Kidney (tissue), 13 donors: ENCODE measurements at regions not wholly inside any gene's neighbourhood (a gene's known extent, or its start where the extent isn't known, plus 50 kb on each side); places are given as distances from the start of the nearest gene placed in this dataset.

Source experiments
- DNase-seq, 5 donors: peaks; one replicate each; pipeline ENCODE4 v3.0.0-alpha.2; 2013 to 2020
- FAIRE-seq: peaks from 2 replicates; lab custom pipeline; 2012; peaks lifted over from hg19 to GRCh38; lab: Jason Lieb, UNC
- H3K27ac ChIP-seq, 2 donors: one replicate each; pipeline ENCODE4 v1.7.0; 2013; ENCODE audit warnings: low read depth in 2 of 2, low read length in 2 of 2, inconsistent platforms in 1 of 2
- H3K27me3 ChIP-seq: one replicate; pipeline ENCODE4 v1.7.1; 2013; ENCODE audit warnings: low read length, inconsistent platforms; ENCODE audit not compliant: control insufficient read depth, insufficient read depth
- H3K36me3 ChIP-seq, 3 donors: one replicate each; pipeline versions ENCODE4 v1.7.0 to v1.7.1; 2013; ENCODE audit warnings: low read length in 3 of 3, control low read depth in 1 of 3, inconsistent platforms in 1 of 3; ENCODE audit not compliant: insufficient read depth in 3 of 3, control insufficient read depth in 2 of 3
- H3K4me1 ChIP-seq, 3 donors: one replicate each; pipeline versions ENCODE4 v1.7.0 to v1.7.1; 2013; ENCODE audit warnings: low read length in 3 of 3, inconsistent platforms in 1 of 3, low read depth in 1 of 3; ENCODE audit not compliant: control insufficient read depth in 2 of 3, insufficient read depth in 2 of 3
- H3K4me3 ChIP-seq, 3 donors: one replicate each; pipeline versions ENCODE4 v1.7.0 to v1.8.1; 2013; ENCODE audit warnings: low read length in 3 of 3, control low read depth in 1 of 3, inconsistent platforms in 1 of 3
- H3K9ac ChIP-seq, 3 donors: one replicate each; pipeline versions ENCODE4 v1.7.0 to v1.7.1; 2013; ENCODE audit warnings: low read length in 3 of 3, control low read depth in 1 of 3, inconsistent platforms in 1 of 3
- H3K9me3 ChIP-seq, 3 donors: one replicate each; pipeline versions ENCODE4 v1.7.0 to v1.7.1; 2013; ENCODE audit warnings: low read length in 3 of 3, control low read depth in 1 of 3, inconsistent platforms in 1 of 3; ENCODE audit not compliant: control insufficient read depth in 2 of 3, insufficient read depth in 1 of 3
- CTCF ChIP-seq: IDR thresholded peaks from 3 replicates; pipeline ENCODE4 v1.5.1; 2012; ENCODE audit warnings: mild to moderate bottlenecking, moderate library complexity, borderline replicate concordance; ENCODE audit not compliant: insufficient read depth; ENCODE audit errors: extremely low read depth
- intact Hi-C: fragments of 100-400 bp; cut with DNase I; formaldehyde crosslinking; loops from one replicate; pipeline ENCODE4 v1.11.1; 2022
- donor health status: control.
- donor health status: control.
- donor health status: control.
- donor health status: control.
- donor health status: control.
- donor health status: DM: yes; HTN: yes; CAD: no.
- donor health status: Normal renal cell carcinoma (clear cell type).

GRCh38 chr10:129391464-129391863, 75.6 kb upstream of the MGMT start:
- Histone ChIP-seq H3K9ac (no peak overlapping the region), H3K4me3 (no peak overlapping the region), H3K9me3 (no peaks in the 10 kb centered on the region), H3K4me1 (no peaks in the 10 kb centered on the region), H3K36me3 (no peaks in the 10 kb centered on the region), H3K27me3 (peaks cover 9% of the 10 kb centered on the region), H3K27ac (no peak overlapping the region)
- DNase-seq (no peak), FAIRE-seq (no peak)
- TF ChIP-seq CTCF: no peak
- intact Hi-C loops: no loop called here

GRCh38 chr10:129392855-129393254, 74.2 kb upstream of the MGMT start:
- Histone ChIP-seq H3K9me3 (no peaks in the 10 kb centered on the region), H3K36me3 (no peaks in the 10 kb centered on the region), H3K27me3 (peaks cover 9% of the 10 kb centered on the region), H3K9ac (no peak overlapping the region), H3K27ac (no peak overlapping the region), H3K4me1 (no peaks in the 10 kb centered on the region), H3K4me3 (no peak overlapping the region)
- no peak for FAIRE-seq
- intact Hi-C loops: no loop called here
- no peak for DNase-seq
- no peak for TF ChIP-seq CTCF

GRCh38 chr10:129393812-129394211, 73.2 kb upstream of the MGMT start:
- DNase-seq (no peak), FAIRE-seq (no peak)
- Histone ChIP-seq H3K9ac (no peak overlapping the region), H3K4me1 (no peaks in the 10 kb centered on the region), H3K4me3 (no peak overlapping the region), H3K27me3 (peaks cover 9% of the 10 kb centered on the region), H3K36me3 (no peaks in the 10 kb centered on the region), H3K27ac (no peak overlapping the region), H3K9me3 (no peaks in the 10 kb centered on the region)
- no peak for TF ChIP-seq CTCF
- intact Hi-C loops: no loop called here

GRCh38 chr10:129394518-129395328, 72.3 kb upstream of the MGMT start:
- Histone ChIP-seq H3K9ac (no peak overlapping the region), H3K27me3 (peaks cover 9% of the 10 kb centered on the region), H3K4me3 (no peak overlapping the region), H3K27ac (no peak overlapping the region), H3K36me3 (no peaks in the 10 kb centered on the region), H3K9me3 (no peaks in the 10 kb centered on the region), H3K4me1 (no peaks in the 10 kb centered on the region)
- intact Hi-C loops: no loop called here
- FAIRE-seq (no peak), DNase-seq (no peak)
- no peak for TF ChIP-seq CTCF
